ENCODE measurements at regions not wholly inside any gene's neighbourhood (a gene's known extent, or its start where the extent isn't known, plus 50 kb on each side); places are given as distances from the start of the nearest gene placed in this dataset.
"Not testable (repeated sequence)": the region's sequence is repeated elsewhere in the genome, so short reads cannot be mapped to it uniquely, and the experiment has no call there.

DNA sequence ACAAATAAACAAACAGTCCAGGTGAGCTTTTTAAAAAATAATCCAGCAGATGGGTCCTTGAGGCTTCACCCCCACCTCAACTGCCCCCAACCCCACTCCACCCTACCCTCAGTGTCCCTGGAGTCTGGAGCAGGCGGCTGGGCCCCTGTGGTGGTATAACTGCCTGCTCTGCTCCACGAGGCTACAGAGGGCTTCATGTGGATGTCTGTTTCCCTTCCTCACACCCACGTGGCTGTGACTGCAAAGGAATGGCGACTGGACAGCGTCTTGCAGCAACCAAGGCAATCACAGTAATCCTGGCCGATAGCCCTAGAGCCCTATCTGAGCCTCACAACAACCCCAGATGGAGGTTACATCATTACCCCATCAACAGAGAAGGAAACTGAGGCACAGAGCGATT, 76.5 kb downstream of the SLC2A10 start:
- Histone ChIP-seq H3K27me3 (peaks cover 10% of the 10 kb centered on the region), H3K36me3 (no peaks in the 10 kb centered on the region), H3K4me1 (no peaks in the 10 kb centered on the region), H3K4me3 (no peak overlapping the region), H3K9me3 (no peaks in the 10 kb centered on the region), H3K27ac (no peak overlapping the region)
- DNase-seq (ENCODE audit: low spot score in 2 of 2): no peak
- TF ChIP-seq POLR2AphosphoS5 (IDR thresholded peaks at IDR 0.05) (no peak), EP300 (IDR thresholded peaks at IDR 0.05) (no peak), CTCF (IDR thresholded peaks at IDR 0.05) (no peak), POLR2A (IDR thresholded peaks at IDR 0.05) (no peak)
- WGBS: 63% methylated on average over 7 of the region's 7 CpGs

- Histone ChIP-seq H3K4me3 (no peak overlapping the region), H3K9me3 (no peaks in the 10 kb centered on the region), H3K4me1 (no peaks in the 10 kb centered on the region), H3K27me3 (peaks cover 10% of the 10 kb centered on the region), H3K27ac (no peak overlapping the region), H3K36me3 (no peaks in the 10 kb centered on the region)
- no peak for DNase-seq (ENCODE audit: low spot score in 2 of 2)
- WGBS: 69% methylated on average over 5 of the region's 6 CpGs
- no peak for TF ChIP-seq POLR2AphosphoS5 (IDR thresholded peaks at IDR 0.05)
- TF ChIP-seq CTCF (IDR thresholded peaks at IDR 0.05): no peak
- TF ChIP-seq EP300 (IDR thresholded peaks at IDR 0.05): no peak
- no peak for TF ChIP-seq POLR2A (IDR thresholded peaks at IDR 0.05)
These were observed 77.1 kb downstream of the SLC2A10 start for GRCh38 chr20:46786566-46786965.

- 44% methylated on average over 21 of the region's 21 CpGs for WGBS
- Histone ChIP-seq H3K9me3 (no peaks in the 10 kb centered on the region), H3K4me1 (no peaks in the 10 kb centered on the region), H3K27ac (no peak overlapping the region), H3K4me3 (no peak overlapping the region), H3K36me3 (no peaks in the 10 kb centered on the region), H3K27me3 (peaks cover 10% of the 10 kb centered on the region)
- no peak for DNase-seq (ENCODE audit: low spot score in 2 of 2)
- TF ChIP-seq CTCF (IDR thresholded peaks at IDR 0.05): no peak
These were observed 78.7 kb downstream of the SLC2A10 start for GRCh38 chr20:46787991-46788762.

- not testable (repeated sequence) for H3K36me3 ChIP-seq; H3K4me3 ChIP-seq; DNase-seq (ENCODE audit: low spot score in 2 of 2); H3K9me3 ChIP-seq; H3K4me1 ChIP-seq; H3K27ac ChIP-seq
- H3K27me3 ChIP-seq: peaks cover 13% of the 10 kb centered on the region
- 85% methylated on average over 5 of the region's 5 CpGs for WGBS
These were observed 79.3 kb downstream of the SLC2A10 start for GRCh38 chr20:46788763-46789091.

DNA sequence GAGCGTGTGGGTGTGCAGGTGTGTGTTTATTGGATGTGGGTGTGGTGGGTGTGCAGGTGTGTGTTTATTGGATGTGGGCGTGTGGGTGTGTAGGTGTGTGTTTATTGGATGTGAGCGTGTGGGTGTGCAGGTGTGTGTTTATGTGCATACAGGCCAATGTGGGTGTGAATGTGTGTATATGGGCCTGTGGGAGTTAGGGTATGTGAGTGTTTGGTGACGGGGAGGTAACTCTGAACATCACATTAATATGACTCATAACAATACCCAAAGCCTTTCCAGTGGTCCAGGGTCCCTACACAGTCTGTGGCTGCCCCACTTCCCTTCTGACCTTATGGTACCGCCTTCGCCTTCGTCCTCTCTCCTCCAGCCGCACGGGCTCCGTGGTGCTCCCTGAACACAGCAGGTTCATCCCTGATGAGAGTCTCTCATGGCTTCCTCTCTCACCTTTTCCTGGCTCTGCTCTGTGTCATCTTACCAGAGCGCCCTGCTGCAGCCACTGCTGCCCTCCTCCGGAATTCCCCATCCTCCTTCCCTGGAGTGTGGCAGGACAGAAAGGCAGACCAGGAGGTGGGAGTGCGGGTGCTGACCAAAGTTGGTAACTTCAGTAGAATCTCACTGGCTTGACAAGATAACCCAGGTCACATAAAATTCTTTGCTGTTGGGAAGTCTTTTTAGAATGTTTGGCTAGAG, 80.0 kb downstream of the SLC2A10 start:
- Histone ChIP-seq H3K27ac (no peak overlapping the region), H3K9me3 (no peaks in the 10 kb centered on the region), H3K27me3 (peaks cover 17% of the 10 kb centered on the region), H3K4me3 (no peak overlapping the region), H3K4me1 (no peaks in the 10 kb centered on the region), H3K36me3 (no peaks in the 10 kb centered on the region)
- TF ChIP-seq CTCF (IDR thresholded peaks at IDR 0.05) (no peak), POLR2A (IDR thresholded peaks at IDR 0.05) (no peak), POLR2AphosphoS5 (IDR thresholded peaks at IDR 0.05) (no peak), EP300 (IDR thresholded peaks at IDR 0.05) (no peak)
- WGBS: 80% methylated on average over 13 of the region's 13 CpGs
- DNase-seq (ENCODE audit: low spot score in 2 of 2): no peak

All from suprapubic skin (tissue), 4 donors.